GM21360 (cell line): ENCODE measurements at regions not wholly inside any gene's neighbourhood (a gene's known extent, or its start where the extent isn't known, plus 50 kb on each side); places are given as distances from the start of the nearest gene placed in this dataset.

Source experiments
- ATAC-seq: cut with Tn5 transposase; IDR thresholded peaks from one replicate; pipeline ENCODE4 v1.9.1; 2021; ENCODE audit warnings: mild to moderate bottlenecking, moderate library complexity; ENCODE audit not compliant: unreplicated experiment

GRCh38 chr15:66941791-66942190 lies 123.6 kb upstream of the SMAD3 start:
- ATAC-seq = no peak

GRCh38 chr15:66942649-66943390 lies 122.6 kb upstream of the SMAD3 start:
- no peak for ATAC-seq

- ATAC-seq = no peak
Measured at GRCh38 chr15:66943456-66944095, 121.8 kb upstream of the SMAD3 start.

GRCh38 chr15:66944121-66944520 lies 121.3 kb upstream of the SMAD3 start:
- no peak for ATAC-seq

GRCh38 chr15:66945286-66945685 lies 120.1 kb upstream of the SMAD3 start:
- ATAC-seq = no peak

- ATAC-seq = no peak
Measured at GRCh38 chr15:66945842-66946241, 119.6 kb upstream of the SMAD3 start.

GRCh38 chr15:66946578-66947164 lies 118.7 kb upstream of the SMAD3 start:
- ATAC-seq = peak; percentile 43

- ATAC-seq = no peak
Measured at GRCh38 chr15:66947471-66947870, 117.9 kb upstream of the SMAD3 start.

- ATAC-seq = no peak
Measured at GRCh38 chr15:66948294-66948693, 117.1 kb upstream of the SMAD3 start.

- ATAC-seq = no peak
Measured at GRCh38 chr15:66950114-66950513, 115.3 kb upstream of the SMAD3 start.

- no peak for ATAC-seq
Measured at GRCh38 chr15:66951531-66952320, 113.7 kb upstream of the SMAD3 start.

- no peak for ATAC-seq
Measured at GRCh38 chr15:66952756-66953522, 112.5 kb upstream of the SMAD3 start.

GRCh38 chr15:66953523-66954229 lies 111.7 kb upstream of the SMAD3 start:
- ATAC-seq = no peak

GRCh38 chr15:66954601-66955000 lies 110.8 kb upstream of the SMAD3 start:
- no peak for ATAC-seq

GRCh38 chr15:66955001-66955516 lies 110.3 kb upstream of the SMAD3 start:
- ATAC-seq = no peak

GRCh38 chr15:66955871-66956585 lies 109.4 kb upstream of the SMAD3 start:
- no peak for ATAC-seq

GRCh38 chr15:66956672-66957430 lies 108.6 kb upstream of the SMAD3 start:
- ATAC-seq = no peak

GRCh38 chr15:66957431-66957720 lies 108.0 kb upstream of the SMAD3 start:
- ATAC-seq = no peak

- no peak for ATAC-seq
Measured at GRCh38 chr15:66959066-66959465, 106.3 kb upstream of the SMAD3 start.
